Effector CD8-positive, alpha-beta T cell (primary cell): ENCODE measurements at regions not wholly inside any gene's neighbourhood (a gene's known extent, or its start where the extent isn't known, plus 50 kb on each side); places are given as distances from the start of the nearest gene placed in this dataset.
"Not testable (repeated sequence)": the region's sequence is repeated elsewhere in the genome, so short reads cannot be mapped to it uniquely, and the experiment has no call there.

ENCODE experiments used
- DNase-seq: peaks from one replicate; lab custom pipeline; 2025; lab: John Stamatoyannopoulos, UW

DNA sequence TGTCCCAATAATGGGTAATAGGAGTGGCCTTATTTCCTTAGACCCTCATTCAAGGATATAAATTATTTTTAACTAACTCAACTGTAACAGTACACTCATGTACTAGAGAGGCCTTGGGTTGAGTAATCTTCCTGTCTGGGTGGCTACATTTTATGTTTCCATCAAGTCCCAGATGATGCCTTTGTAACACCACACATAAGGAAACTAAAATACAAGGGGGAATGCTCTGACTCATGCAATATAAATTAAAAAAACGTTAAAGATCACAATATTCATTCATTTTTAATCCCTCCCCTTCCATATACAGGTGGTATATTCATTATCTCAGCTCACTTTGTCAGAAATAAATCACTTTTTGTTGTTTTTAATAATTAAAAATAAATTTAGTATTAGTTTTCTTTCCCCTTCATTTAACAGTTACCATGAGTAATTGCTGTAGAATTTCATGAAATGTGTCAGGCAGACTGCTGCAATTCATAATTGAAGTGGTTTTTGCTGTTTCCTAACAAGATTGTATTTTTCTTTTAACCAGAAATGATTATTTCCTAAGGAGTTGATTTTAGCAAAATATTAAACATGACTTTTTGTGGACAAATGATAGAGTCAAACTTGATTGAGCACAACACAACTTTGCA, 1403.6 kb downstream of the SUCLG1 start:
- DNase-seq: no peak

DNA sequence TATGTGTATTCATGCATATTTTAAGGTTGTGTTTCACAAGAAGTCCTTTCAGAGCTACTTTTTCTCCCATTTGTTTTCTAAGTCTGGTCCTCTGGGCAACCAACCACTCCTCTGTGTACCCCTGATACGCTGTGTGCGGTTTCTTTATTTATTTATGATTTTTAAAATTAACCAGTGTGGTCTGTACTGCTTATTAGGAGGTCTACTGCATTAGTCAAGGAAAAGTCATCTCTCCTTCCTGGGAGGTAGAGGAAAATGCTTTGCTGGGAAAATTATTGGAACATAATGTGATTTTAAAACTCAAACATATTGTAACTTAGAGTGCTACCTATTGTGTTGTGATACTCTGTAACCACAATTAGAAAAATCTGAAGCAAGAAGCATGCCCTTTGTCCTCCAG, 1404.3 kb downstream of the SUCLG1 start:
- no peak for DNase-seq

DNA sequence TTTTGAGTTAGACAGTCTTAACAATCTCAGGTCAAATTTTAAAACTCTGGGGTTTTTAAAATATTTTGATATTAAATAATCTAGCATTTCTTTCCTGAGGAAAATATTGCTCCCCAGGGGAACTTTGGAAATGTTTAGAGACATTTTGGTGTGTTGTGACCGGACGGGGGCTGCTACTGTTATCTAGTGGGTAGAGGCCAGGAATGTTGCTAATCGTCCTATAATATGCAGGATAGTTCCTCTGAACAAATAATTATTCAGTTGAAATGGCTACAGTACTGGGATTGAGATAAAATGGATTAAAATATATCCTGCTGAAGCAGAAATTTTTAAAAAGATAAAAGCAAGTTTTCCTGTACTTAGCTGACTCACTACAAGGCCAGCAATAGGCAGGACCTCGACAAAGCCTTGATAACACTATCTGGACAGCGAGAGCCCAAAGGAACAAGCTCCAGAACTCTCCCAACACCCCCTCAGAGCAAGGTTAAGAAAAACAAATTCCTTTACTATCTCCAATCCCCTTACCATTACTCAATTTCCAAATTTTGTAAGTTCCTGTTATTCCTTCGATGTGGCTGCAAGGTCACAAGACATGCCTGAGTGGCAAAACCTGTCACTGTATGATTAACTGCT, 1407.4 kb downstream of the SUCLG1 start:
- no peak for DNase-seq

DNA sequence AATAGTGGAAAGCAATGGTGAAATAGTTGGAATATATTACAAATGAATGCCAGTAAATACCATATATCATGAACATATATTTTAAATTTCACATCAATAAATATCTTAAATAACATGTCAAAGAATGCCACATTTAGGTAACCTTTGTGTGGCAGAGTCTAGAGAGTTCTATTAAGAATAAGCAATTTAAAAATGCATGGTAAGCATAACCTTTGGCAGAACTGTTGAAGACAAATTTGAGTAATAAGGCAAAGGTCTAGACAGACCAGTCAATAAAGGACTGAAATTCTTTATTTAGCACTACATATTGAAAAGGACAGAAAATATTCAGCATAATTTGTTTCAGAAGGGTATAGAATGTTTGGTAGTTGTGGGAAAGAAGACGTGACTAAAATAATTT, 1417.0 kb downstream of the SUCLG1 start:
- DNase-seq: no peak

DNA sequence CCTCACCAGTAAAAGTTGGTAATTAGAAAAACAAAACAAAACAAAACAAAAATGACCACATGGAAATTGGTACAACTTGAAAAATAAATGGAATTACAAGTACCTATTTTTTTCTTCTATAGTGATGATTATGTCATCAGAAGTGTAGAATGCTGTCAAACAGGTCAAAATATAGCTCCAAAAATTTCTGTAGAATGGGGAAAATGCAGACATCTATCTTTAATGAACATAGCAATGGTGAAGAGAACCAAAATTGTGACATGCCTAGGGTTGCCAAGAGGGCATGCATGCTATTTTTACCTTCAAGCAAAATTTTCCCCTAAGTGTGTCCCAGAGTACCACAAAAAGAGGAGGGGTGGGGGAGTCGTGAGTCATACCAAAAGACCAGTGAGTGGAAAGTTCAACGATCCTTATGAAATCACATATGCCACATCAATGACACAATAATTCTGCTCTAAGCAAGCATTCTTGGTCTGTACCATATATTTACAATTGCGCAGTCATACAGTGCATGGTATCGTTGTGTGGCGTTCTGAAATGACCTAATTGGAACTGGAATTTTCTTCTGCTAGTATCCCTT, 1436.4 kb downstream of the SUCLG1 start:
- DNase-seq: no peak

DNA sequence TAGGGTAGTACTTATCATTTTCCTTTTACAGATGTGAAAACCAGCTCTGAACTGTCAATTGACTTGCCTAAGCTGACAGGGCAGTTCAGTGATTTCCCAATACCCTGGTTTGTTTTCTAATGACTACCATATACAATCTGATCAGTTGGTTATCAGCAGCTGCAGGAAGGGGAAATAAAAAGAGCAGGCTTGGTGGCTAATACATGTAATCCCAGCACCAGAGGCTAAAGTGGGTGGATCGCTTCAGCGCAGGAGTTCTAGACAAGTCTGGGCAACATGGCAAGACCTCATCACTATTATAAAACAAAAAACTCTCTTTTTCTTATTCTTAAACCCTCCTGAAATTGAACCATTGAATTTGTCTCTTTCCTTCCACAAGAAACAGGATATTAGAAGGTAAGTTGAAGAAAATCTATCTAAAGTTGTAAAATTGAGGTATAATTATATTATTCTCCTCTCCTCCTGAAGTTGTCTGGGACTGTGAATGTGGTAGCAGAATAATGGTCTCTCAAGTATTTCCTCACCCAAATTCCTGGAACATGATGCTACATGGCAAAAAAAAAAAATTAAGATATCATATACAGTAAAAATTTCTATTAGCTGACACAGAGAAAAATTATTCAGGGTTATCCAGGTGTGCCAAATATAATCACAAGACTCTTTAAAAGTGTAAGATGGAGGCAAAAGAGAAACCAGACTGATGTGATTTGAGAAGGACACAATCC, 1441.6 kb downstream of the SUCLG1 start:
- no peak for DNase-seq

DNA sequence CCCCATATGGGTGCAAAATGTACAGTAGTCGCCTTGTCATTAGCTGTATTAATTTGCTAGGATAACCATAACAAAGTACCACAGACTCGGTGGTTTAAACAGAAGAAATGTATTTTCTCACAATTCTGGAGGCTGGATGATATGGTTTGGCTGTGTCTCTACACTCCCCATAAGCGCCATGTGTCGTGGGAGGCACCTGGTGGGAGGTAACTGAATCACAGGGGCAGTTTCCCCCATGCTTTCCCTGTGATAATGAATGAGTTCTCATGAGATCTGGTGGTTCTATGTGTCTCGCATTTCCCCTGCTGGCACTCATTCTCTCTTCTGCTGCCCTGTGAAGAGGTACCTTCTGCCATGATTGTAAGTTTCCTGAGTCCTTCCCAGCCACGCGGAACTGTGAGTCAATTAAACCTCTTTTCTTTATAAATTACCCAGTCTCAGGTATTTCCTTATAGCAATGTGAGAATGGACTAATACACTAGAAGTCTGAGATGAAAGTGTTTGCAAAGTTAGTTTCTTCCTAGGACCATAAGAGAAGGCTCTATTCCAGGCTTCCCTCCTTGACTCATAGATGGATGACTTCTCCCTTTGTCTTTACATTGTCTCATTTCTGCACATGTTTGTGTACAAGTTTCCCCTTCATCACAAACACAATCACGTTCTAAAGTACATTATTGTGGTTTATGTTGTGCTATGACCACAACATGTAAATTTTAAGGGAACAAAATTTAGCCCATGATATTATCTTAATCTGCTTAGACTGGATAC, 1442.6 kb downstream of the SUCLG1 start:
- no peak for DNase-seq

DNA sequence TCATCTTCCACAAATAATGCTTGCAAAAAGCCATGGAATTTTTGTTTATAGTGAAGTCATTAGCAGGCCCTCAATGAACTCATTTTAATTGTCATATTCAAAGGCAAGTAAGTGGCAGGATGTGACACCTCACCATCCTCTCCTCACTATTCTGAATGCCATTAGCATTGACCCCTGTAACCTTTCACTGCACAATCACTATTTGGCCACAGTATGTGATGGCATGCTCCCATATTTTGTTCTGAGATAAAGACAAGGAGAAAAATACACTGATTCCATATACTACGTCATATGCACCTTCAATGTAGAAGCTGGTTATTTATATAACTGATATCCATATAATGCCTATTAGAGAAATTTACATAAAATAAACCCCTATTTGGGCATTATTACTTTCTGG, 1443.2 kb downstream of the SUCLG1 start:
- no peak for DNase-seq

DNA sequence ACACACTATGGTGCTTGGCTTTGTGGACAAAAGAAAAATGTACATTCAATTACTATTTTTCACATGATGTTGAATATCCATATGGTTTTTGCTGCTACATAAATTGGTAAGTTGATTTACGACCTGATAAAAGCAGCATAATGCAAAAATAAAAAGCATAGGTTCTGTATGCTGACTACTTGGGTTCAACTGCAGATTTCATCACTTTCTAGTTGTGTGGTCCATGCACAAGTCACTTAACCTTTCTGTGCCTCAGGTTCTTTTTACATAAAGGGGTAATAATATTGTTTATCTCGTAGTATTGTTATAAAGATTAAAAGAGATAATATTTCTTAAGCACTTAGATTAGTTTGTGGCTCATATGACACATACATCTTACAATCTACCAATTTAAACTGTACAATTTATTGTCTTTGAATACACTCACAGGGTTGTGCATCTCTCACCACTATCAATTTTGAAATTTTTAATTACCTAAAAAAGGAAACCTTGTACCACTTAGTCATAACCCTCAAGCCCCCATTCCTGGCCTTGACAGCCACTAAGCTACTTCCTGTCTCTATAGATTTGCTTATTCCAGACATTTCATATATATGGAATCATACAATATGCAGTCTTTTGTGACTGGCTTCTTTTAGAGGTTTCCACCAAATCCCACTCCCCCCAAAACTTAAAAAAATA, 1443.9 kb downstream of the SUCLG1 start:
- DNase-seq: no peak

DNA sequence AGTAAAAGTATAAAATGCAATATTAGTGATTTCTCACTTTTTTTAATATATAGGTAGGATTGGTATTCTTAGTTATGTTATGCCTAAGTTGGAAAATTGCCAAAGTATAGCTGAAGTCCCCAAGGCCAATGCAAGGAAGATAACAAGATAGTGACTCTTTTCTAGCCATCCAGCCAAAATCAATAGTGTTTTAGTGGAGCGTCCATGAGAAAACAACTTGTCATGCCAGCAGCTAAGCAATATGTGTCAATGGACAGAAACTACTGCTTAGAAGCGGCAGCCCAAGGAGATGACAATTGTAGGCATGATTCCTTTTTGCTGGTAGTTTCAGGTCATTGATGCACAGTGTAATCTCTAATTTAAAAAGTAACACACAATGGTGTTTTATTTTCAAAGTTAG, 1444.6 kb downstream of the SUCLG1 start:
- no peak for DNase-seq

DNA sequence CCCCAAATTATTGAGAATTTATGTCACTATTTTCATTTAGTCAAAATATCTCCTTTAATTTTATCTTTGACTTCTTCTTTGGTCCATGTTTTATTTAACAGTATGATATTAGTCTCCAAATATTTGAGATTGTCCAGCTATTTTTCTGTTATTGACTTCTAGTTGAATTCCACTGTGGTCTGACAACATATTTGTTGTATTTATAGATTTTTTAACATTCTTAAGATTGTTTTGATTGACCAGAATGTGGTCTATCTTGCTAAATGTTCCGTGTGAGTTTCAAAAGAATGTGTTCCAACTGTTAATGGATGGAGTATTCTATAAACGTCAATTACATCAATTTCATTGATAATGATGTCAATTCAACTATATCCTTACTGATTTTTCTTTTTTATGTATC, 1452.1 kb downstream of the SUCLG1 start:
- no peak for DNase-seq

DNA sequence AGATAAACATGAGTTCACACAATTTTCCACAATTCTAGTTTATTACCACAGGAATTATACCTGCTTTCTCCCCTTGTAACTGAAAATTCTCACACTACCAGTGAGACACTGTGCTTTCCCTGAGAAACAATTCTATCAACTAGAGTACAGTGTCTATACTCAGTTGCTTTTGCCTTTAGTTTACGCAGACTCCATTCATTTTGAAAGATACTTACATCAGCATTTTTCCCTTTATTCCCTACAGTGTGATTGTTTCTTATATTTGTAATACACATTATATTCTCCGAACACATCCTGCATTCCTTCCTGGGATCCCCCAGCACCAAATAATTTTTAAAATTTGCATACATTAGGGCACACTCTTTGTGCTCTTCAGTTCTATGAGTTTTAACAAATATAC, 1455.5 kb downstream of the SUCLG1 start:
- no peak for DNase-seq

DNA sequence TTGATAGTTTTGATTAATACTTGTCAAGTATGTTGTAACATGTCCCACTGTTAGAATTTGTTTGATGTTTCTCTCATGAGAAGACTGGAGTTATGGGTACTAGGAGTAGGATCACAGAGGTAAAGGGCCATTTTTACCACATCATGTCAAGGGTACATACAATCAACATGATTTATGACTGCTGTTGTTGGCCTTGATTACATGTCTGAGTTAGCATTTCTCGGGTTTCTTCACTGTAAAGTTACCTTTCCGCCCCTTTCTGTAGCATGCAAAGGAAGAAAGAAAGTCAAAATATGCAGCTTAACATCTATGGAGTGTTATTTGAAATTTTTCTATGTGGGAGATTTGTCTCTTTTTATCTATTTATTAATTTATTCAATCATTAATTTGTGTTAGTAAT, 1456.4 kb downstream of the SUCLG1 start:
- no peak for DNase-seq

DNA sequence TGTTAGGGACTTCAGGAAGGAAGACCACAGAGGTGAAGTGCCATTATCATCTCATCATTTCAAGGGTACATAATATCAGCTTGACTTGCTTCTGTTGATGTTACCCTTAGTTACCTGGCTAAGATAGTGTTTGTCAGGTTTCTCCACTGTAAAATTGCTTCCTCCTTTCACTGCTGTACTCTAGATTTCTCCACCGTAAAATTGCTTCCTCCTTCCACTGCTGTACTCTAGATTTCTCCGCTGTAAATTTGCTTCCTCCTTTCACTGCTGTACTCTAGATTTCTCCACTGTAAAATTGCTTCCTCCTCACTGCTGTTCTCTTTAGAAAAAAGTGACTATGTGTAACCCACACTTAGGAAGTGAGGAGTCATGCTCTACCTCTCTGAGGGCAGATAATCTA, 1460.3 kb downstream of the SUCLG1 start:
- DNase-seq: no peak

DNA sequence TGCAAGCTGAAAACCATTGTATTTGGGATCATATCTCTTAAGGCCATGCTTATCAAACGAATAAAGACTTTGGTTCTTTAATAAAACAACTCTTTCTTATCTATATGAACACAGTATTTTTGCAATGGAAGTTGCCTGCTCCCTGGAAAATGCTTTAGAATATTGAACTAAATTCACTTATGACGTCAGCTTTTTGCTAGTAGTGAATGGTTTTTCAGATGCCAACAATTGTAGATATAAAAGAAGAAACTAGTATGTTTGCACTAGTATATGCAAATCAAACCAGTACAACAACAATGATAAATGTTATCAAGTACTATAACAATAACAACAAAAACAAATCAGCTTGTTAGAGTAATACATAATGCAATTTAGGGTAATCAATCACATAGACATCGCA, 1462.9 kb downstream of the SUCLG1 start:
- no peak for DNase-seq

DNA sequence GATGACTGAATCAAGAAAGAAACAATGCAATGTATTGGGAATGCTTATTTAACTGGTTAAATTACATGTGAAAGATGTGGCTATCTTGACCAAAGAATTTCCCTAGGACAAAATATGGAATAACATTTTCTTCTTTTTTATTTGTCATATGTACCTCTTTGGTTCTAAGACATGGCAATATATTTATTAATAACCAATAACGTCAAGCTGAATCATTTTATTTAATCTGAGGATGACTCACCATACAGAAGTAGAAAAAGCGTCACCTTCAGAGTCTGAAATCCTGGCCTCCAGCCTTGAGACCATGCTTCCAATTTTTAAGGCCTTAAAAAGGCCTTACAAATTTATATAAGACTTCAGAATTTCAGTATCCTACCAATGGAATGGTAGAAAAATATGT, 1464.9 kb downstream of the SUCLG1 start:
- DNase-seq: no peak

DNA sequence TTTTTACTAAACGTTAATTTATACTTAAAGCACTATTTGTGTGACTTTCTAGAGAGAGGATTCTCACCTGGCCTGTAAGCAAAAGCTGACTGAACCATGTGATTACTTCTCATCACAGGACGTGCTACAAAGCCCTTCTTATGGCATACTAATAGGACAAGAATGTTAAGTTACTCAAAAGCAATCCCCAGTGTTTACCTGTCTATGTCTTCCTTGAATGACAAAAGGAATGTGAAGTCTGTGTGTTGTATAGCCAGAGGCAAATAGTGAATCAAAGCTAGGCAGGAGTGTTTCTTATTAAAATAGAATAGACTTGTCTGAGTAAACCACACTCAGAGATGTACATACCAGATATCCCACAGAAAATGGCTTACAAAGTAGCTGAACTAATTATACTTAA, 1465.5 kb downstream of the SUCLG1 start:
- no peak for DNase-seq

DNA sequence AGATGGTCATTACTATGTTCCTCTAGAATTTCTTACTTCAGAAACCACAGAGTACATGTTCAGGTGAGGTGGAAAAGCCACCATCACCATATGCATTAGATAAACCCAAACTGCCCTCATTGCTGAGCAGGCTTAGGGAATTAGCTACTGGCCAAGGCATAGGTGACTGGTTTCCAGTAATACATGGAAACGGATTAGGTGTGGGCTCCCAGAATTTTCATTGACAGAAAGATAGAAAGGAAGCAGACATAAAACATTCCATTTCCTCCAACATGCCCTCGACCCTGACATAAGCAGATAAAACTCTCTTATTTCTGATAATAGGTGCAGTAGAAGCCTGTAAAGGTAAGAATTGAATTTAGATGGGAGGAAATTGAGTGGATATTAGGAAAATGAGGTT, 1466.1 kb downstream of the SUCLG1 start:
- no peak for DNase-seq

DNA sequence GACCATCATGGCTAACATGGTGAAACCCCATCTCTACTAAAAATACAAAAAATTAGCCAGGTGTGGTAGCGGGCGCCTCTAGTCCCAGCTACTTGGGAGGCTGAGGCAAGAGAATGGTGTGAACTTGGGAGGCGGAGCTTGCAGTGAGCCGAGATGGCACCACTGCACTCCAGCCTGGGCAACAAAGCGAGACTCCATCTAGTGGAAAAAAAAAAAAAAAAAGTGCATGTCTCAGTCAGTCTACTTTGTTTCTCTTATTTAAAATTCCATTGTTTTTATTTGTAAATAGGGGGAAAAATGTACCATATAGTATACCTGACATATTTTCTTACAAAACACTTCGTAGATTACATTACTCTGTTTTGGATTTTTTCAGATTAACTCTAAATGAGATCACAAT, 1471.4 kb downstream of the SUCLG1 start:
- DNase-seq: not testable (repeated sequence)

DNA sequence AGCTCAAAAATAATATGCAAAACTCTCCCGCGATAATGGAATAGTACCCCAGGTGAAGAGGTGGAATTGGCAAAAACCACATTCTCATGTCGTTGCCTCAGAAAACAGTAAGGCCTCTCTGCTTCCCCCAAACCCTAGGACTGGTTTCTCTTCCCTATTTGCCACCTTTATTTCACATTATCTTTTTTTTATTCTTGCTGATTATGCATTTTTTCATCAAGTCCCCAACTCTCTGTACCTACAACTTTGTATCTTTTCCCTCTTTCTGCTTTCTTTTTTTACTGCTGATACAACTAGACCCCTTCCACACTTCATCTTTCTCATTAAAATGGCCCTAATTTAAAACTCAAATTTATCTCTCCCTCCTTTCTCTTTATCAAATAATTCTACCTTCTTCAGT, 1472.2 kb downstream of the SUCLG1 start:
- no peak for DNase-seq

DNA sequence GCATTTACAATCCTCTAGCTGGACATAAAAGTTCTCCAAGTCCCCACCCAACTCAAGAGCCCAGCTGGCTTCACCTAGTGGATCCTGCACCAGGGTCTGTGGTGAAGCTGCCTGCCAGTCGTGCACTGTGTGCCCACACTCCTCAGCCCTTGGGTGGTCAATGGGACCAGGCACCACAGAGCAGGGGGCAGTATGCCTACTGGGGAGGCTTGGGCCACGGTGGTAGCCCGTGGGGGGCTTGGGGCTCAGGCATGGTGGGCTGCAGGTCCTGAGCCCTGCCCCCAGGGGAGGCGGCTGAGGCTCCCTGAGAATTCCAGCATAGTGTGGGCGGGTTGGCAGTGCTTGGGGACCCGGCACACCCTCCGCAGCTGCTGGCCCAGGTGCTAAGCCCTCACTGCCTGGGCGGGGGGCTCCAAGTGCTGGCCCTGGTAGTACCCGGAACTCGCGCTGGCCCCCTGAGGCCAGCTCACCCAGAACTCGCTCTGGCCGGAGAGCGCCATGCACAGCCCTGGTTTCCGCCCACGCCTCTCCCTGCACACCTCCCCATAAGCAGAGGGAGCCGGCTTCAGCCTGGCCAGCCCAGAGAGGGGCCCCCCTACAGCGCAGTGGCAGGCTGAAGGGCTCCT, 1473.4 kb downstream of the SUCLG1 start:
- no peak for DNase-seq
